Activated CD4-positive, alpha-beta T cell treated with anti-CD3 and anti-CD28 coated beads for 24 hours (primary cell): ENCODE measurements at regions not wholly inside any gene's neighbourhood (a gene's known extent, or its start where the extent isn't known, plus 50 kb on each side); places are given as distances from the start of the nearest gene placed in this dataset.
"Not testable (repeated sequence)": the region's sequence is repeated elsewhere in the genome, so short reads cannot be mapped to it uniquely, and the experiment has no call there.

Experiments used
- DNase-seq, 2 donors: peaks; one replicate each; pipeline ENCODE4 v3.0.0-alpha.2; 2020; ENCODE audit warnings: low read depth in 2 of 2

DNA sequence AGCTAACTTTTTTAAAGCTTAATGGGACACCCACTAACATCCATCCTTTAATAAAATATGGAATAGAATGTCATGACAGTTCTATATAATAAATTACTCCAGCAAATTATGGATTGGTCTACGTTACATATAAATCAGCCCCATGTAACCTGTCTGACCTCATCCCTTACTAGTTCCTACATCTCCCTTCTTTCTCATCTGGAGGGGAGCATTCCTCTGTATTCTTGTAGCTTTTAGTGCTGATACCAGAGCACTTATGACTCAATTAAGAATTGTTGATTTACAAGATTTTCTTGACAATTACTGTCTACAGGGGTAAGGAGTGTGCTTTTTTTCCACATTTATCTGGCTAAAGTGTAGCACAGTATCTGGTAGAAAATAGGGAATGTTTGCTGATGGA lies 523.7 kb downstream of the FAM181B start:
- DNase-seq = no peak

DNA sequence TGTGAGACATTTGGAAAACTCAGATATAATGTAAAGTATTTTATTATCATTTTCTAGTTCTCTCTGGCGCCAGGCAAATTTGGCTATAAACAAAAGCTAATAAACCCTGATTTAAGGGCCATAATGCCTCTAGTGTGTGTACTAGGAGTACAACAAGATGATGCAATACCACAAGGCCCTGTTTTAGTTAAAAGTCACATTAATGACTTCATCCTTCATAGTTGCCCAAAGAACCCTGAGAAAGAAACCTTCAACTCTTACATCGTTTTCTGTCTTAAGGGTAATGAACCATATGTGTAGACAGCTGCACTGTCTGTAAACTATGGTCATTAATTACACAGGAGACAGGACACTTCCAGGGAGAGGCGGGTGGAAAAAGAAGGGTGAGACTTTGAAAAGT lies 538.4 kb downstream of the FAM181B start:
- DNase-seq = no peak

DNA sequence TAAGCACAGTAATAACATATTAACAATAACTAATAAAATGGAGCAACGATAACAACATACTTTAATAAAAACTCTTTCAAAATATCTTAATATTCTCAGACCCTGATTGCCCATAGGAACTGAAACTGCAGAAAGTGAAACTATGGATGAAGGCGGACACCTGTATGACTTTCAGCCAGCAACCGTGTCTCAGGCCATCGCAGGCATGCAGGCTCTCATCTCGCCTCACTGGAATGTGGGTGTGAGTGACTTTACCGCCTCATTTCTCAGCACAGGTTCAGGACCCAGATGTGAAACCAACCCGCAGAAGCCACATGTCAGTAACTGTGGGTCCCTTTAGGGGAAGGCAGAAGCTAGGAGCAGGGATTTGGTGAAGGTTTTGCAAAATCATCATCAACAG lies 539.1 kb downstream of the FAM181B start:
- DNase-seq = no peak

DNA sequence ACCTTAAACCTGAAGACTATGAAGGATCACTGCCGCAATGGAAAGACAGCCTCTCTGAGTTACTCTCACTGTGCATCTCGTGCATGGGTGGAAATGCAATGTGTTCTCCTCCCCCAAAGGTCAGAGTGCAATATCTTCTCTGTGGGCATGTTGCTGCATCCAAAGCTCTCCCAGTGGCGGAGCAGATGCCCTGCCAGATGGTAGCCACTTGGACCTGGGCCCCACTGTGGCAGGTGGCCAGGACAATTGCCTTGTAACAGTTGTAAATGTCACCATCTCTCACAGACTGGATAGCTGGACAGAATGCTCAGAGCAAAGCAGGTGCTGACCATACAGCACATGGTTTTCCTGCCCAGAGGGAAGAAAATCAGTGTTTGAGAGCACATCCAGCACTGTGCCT lies 542.0 kb downstream of the FAM181B start:
- DNase-seq = no peak

DNA sequence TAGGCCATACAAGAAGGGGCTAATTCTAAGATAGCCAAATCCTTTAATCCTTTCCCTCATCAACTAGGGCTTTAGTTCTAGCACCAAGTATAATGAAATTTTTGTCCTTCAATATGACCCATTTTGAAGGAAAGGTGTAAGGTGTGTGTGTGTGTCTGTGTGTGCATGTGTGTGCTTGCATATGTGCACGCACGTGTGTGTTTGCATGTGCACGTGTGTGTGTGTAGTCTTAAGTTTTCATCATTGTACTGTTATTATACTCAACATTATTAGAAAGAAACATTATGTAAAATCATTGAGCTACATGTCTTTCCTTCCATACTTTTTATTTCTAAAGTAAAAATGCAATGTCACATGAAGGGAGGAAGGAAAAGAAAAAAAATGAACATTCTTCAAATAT lies 547.7 kb downstream of the FAM181B start:
- no peak for DNase-seq

DNA sequence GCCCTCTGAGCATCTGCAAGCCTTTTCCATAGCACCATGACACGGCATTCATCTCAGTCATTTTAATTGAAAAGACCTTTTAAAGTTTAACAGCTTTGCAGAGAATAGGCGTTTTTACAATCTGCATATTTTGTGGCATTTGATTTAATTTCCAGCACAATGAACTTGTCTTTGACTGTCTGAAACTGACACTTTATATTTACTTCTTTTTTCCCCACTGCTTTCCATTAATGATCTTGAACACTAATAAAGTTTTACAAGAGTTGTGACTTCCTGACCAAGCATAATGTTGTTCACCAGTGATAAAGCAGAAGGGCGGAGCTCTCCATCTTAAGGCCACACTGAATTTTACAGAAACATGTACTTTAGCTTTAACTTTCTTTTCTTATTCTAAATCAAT lies 548.7 kb downstream of the FAM181B start:
- no peak for DNase-seq

DNA sequence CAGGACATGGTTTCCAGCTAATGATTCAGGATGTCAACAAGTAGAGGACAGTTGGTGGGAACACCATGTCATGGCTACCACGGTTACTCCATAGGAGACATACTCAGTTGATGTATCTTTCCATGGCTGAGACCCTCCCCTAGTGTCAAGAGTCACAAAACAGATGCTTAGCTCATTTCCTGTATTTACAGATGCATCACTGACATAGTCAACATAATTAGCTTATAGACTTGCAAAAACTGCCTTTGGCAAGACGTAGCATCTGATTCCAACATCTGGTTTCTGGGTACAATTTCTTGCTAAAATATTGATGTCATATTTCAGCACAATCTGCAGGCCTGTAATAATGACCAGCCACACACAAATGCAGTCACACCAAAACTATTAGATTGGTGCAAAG lies 550.3 kb downstream of the FAM181B start:
- DNase-seq = no peak

DNA sequence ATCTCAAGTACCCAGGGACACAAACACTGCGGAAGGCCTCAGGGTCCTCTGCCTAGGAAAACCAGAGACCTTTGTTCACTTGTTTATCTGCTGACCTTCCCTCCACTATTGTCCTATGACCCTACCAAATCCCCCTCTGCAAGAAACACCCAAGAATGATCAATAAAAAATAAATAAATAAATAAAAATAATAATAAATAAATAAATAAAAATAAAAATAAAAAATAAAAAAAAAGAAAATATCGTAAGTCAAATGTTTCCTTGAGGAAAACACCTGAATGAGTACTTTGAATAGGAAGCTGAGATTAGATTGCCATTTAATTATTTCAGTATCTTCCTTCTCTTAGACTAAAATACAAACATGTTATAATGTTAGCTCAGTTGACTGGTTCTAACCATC lies 551.0 kb downstream of the FAM181B start:
- DNase-seq = not testable (repeated sequence)

DNA sequence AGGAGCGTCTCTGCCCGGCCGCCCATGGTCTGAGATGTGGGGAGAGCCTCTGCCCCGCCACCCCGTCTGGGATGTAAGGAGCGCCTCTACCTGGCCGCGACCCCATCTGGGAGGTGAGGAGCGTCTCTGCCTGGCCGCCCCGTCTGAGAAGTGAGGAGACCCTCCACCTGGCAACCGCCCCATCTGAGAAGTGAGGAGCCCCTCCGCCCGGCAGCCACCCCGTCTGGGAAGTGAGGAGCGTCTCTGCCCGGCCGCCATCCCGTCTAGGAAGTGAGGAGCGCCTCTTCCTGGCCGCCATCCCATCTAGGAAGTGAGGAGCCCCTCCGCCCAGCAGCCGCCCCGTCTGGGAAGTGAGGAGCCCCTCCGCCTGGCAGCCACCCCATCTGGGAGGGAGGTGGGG lies 551.9 kb downstream of the FAM181B start:
- not testable (repeated sequence) for DNase-seq

DNA sequence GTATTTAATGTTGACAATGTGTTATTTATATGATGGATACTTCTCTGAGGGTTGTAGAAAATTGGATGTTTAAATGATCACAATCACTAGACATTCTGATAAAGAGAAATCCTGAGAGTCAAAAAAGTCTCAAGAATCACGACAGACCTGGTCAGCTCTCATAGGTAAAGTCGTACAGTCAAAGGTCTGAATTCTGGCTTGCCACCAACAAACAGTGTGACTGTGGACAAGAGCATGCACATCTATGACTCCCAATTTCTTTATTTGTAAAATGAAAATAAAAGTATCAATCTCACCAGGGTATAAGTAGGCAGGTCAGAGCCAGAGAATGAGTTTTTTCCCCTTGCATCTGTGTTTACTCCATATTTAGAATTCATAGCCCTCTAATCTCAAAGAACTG lies 556.7 kb downstream of the FAM181B start:
- no peak for DNase-seq

DNA sequence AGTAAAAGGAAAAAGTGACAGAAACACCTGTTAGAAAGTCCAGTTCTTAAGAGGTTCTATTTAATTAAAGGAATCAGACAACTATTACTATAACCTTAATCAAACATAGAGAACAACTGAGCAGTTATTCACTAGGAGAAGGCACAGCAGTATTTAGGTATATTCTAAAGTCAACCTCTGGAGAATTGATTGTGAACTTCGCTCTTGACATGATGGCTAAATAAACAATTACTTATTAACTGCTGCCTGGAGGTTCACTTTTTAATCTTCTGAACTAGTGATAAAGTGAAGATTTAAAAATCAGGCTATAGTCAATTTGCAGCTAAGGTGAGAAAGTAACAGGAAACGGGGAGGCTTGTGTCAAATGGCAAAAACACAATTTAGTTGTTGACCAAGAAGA lies 557.3 kb downstream of the FAM181B start:
- no peak for DNase-seq

DNA sequence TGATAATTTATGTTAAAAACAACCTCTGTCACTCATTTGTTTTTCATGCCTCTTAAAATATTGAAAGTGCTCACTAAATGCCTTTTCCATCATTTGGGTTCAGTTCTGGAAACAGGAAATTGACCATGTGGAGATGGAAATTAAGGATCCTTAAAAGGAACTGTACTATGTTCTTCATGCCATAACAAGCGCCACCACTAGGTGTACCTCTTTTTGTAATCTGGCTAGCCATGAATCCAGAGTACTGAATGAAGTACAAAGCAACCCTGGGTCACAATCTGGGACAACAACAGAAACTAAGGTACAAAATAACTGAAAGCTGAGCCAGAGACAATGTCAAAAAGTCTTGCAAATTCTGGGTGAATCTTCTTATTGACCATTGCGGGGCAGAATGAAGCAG lies 559.1 kb downstream of the FAM181B start:
- no peak for DNase-seq

DNA sequence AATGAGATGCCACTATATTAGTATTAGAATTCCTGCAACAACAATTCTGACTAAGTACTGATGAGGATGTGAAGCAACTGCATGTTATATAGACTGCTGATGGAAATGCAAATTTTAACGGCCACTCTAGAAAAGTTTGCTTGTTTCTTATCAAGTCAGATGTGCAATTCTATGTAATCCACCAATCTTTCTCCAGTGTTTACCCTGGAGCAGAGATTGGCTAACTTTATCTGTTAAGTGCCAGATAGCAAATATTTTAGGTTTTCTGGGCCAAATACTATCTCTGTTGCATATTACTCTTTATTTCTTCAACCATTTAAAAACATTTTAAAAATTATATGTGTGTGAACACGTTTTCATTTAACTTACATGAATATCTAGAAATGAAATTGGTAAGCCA lies 586.9 kb downstream of the FAM181B start:
- DNase-seq = no peak

DNA sequence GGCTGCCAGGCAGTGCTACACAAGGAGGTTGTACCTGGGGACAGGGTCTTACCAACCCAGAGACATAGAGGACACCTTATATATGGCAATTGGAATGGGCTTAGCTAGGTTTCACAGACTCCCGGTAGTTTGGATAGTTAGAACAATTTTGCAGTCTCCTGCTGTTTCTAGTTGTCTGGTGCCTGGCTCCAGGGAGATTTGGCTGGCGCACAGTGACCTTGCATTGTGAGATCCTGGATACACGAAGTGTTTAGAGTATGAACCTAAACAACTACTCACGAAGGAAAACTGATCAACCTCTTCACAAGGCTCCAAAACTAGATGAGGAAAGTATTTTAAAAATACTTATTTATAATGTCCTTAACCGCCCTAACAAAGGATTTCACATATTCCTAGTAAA lies 614.7 kb downstream of the FAM181B start:
- no peak for DNase-seq

DNA sequence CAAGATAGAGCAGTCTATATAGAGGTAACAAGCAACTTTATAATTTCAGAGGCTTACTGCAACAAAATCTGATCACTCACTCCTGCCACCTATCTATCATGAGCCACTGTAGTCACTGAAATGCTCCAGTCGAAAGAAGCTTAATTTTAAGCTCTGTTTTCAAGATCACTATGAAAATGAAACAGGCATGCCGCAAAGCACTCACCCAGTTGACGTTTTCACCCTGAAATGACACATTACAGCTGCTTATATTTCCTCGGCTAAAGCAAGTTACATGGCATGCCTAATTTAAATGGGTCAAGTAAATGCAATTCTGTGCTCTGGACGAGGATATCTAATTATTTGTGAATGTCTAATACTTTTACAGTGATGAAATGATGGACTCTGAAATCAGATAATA lies 616.3 kb downstream of the FAM181B start:
- no peak for DNase-seq

DNA sequence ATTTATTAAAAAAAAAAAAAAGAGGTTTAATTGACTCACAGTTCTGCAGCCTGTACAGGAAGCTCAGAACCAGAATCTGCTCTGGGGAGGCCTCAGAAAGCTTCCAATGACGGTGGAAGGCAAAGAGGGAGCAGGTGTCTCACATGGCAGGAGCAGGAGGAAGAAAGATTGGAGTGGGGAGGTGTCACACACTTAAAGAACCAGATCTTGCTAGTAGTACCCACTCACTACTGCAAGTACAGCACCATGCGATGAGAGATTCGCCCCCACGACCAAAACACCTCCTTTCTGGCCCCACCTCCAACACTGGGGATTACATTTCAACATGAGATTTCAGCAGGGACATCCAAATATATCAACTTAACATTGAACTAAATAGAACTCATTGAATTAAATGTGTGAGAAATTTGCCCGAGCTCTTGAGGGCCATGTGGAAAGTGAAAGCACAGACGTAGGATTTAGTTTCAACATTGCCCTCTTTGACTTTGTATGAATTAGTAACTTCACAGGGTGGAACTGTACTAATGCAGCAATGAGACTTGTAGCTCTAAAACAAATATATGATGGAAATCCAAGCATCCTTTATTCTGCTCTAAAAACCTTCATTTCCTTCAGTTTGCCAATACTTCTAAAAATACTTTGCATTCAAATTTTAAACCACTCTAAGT lies 628.2 kb downstream of the FAM181B start:
- no peak for DNase-seq

DNA sequence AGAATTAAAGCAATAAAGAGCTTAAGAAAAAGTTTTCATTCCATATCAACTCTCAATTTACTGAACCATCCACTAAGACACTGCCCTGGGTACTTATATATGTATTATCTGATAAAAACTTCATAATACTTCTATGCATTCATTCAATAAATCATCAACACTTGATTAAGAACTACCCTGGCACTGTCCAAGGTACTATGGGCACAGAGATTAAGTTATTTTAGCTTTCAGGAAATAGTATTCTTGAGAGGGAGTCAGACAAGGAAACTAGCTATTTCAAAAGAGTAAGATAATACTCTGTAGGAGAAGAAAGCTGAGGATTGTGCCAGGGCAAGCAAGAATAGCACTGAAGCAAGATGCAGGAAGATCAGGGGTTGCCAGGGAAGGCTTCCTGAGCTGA lies 640.8 kb downstream of the FAM181B start:
- DNase-seq = no peak

DNA sequence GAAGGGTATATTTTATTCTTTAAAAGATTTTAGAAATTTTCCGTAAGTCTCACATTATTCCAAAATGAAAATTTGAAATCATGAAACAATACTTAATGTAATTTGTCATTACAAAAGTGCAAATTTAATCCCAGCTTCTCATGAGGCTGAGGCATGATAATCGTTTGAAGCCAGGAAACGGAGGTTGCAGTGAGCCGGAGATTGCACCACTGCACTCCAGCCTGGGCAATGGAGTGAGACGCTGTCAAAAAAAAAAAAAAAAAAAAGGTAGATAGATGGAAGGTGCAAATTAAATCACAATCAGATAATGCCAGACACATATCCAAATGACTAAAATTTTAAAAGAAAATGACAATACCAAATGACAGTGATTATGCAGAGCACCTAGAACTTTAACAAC lies 644.2 kb downstream of the FAM181B start:
- no peak for DNase-seq

DNA sequence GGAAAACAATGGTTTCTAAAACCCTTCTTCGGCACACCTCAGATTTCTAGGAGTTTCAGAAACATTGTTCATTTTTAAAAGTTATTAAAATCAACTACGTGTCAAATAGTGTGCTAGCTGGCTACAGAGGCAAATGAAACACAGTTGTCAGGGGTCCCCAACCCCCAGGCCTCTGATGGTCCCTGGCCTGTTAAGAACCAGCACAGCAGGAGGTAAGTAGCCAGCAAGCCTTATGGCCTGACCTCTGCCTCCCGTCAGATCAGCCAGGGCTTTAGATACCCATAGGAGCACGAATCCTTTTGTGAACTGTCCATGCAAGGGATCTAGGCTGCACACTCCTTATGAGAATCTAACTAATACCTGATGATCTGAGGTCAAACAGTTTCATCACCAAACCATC lies 648.2 kb downstream of the FAM181B start:
- no peak for DNase-seq

DNA sequence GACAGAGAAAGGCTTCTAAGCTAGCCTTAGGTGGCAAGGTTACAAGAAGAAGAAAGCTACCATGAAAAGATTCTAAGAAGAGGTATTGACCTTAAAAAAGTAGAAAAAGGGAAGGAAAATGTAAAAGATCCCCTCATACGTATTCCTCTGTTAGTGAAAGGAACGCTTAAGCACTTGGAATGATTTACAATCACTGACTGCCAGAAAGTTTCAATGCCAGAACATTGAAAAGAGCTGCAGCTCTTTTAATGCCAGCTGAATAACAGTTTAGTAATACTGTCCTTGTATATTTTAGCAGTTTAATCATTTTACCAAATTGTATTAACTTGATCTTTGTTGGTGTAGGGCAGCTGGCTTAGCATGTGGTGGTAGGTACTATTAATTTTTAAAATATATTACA lies 650.7 kb downstream of the FAM181B start:
- no peak for DNase-seq

DNA sequence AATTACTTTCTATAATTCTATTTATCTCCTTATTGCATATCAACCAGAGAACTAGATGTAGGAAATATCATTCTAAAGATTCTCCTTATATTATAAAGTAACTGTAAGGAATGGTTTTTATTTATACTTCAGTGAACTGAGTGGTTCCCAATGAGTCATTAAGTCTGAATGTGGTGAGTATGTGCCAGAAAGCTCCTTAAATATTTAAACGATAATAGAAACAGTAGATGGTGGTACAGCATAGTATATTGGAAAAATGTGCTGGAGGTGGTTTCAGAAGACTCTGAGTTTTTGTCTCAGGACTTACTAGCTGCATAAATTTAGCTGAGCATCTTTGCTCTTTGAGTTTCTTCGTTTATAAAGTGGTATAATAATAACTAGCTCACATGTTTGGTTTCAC lies 653.5 kb downstream of the FAM181B start:
- no peak for DNase-seq

DNA sequence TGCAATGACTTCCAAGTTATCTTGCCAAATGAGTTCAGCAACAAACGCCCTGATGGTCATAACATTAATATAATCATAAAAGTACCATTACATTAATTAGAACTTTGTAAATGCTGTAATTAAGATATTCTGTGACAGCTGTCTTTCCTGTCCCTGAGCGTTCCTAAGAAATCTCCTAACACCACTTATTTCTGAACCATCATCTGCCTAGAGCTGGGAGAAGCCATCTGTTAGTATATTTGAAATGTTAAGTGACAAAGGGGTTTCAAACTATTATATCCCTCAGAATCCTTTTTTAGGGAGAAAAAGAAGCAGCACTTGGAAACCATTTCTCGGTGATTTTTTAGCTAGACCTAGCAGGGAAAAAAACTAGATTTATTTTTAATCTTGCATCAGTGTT lies 657.5 kb downstream of the FAM181B start:
- no peak for DNase-seq

DNA sequence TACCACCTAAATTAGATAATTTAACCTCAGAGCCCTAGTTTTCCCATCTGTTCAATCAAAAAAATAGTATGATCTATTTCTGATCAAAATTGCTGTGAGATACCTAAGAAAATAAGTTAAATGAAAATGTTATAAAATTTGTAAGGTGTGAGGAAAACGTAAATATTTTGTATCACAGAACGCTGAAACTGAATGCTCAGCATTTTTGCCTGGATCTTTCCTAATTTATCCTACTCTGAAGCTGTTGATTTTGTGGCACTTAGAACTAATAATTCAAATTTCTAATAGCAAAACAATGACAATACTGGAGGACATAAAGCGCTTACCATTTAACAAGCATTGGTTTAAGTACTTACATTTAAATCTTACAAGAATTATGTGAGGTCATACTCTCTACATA lies 674.2 kb downstream of the FAM181B start:
- no peak for DNase-seq

DNA sequence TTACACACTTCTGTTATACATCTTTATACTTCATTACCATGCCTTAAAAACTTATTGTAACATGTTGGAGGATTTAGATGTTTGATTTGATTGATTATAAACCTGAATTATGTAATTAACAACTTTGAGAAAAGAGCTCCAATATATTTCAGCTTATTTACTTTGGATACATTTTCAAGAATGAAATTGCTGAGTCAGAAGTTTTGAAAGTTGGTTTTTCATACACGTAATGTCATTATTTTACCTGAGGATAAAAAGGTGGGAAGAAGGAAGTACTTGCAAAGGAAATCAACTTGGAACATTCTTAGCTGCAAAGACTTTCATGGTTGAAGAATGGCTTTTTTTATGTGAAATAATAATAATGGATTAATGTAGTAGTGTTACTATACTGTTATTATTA lies 677.2 kb downstream of the FAM181B start:
- no peak for DNase-seq

DNA sequence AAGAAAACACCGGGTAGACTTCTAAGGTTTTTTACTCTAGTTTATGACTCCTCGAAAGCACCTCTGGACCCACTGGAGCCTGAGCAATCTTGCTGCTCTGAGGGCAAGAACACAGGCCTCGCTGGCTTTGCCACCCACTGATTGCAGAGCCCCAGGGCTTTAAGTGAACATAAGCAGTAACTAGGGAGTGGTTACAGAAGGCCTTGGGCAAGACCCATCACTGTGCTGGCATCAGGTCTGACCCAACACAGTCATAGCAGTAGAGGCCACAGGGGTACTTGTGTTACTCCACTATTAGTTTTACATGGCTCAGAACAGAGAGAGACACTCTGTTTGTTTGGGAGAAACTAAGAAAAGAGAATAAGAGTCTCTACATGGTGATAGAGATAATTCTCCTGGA lies 684.5 kb downstream of the FAM181B start:
- DNase-seq = no peak
